ENCODE measurements at regions not wholly inside any gene's neighbourhood (a gene's known extent, or its start where the extent isn't known, plus 50 kb on each side); places are given as distances from the start of the nearest gene placed in this dataset.

DNA sequence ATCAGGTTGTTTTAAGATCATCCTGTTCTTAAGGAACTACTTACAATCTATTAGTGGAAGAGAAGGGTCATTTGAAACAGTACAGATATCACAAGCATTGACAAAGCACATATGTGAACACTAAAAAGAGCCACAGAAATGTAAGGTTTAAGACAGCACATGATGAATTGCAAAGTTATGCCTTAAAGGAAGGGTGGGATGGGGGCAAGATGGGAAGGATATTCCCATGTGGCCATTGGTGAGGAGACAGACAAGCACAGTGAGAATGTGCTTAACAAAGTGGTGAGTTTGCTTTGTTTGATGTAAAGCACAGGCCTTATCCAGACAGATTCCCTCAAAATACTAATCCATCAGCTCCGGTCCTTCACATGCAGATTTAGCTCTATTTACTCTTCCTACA, 151.6 kb upstream of the IVNS1ABP start:
- no peaks in the 10 kb centered on the region for H3K27me3 ChIP-seq
- no peak overlapping the region for H3K27ac ChIP-seq
- H3K9me3 ChIP-seq = no peaks in the 10 kb centered on the region
- intact Hi-C loops (cut with DNase I) = no loop called here
- no peak for ATAC-seq
- no peak for DNase-seq
- TF ChIP-seq CTCF (IDR thresholded peaks at IDR 0.05) (no peak), POLR2A (IDR thresholded peaks at IDR 0.05) (no peak)
- H3K4me1 ChIP-seq = no peaks in the 10 kb centered on the region
- no peak overlapping the region for H3K4me3 ChIP-seq
- 94 to 95% methylated on average over 1 of the region's 1 CpG for WGBS, 2 donors
- no peaks in the 10 kb centered on the region for H3K36me3 ChIP-seq (replicated peaks in 1 of 2; ENCODE audit: insufficient read depth in 1 of 2, low read depth in 2 of 2)

DNA sequence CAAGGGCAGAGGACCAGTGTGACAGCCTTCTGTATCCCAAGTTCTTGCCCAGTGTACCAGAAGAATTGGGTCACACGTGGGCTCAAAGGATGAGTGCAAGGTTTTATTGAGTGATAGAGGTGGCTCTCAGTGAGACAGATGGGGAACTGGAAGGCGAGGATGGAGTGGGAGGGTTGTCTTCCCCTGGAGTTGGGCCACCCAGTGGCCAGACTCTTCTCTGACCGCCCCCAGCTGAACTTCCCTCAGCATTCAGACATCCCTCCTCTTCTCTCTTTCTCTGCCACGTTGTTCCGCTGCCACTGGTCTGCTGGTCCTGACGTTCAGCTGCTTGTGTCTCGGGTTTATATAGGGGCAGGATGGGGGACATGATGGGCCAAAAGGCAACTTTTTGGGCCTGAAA, 150.1 kb upstream of the IVNS1ABP start:
- Histone ChIP-seq H3K9me3 (no peaks in the 10 kb centered on the region), H3K27me3 (no peaks in the 10 kb centered on the region), H3K4me3 (no peak overlapping the region), H3K36me3 (replicated peaks in 1 of 2; ENCODE audit: insufficient read depth in 1 of 2, low read depth in 2 of 2) (no peaks in the 10 kb centered on the region), H3K4me1 (no peaks in the 10 kb centered on the region), H3K27ac (no peak overlapping the region)
- DNase-seq = no peak
- no peak for ATAC-seq
- TF ChIP-seq CTCF (IDR thresholded peaks at IDR 0.05) (no peak), POLR2A (IDR thresholded peaks at IDR 0.05) (no peak)
- intact Hi-C loops (cut with DNase I) = no loop called here
- WGBS, 2 donors = 84 to 93% methylated on average over 7 of the region's 7 CpGs

DNA sequence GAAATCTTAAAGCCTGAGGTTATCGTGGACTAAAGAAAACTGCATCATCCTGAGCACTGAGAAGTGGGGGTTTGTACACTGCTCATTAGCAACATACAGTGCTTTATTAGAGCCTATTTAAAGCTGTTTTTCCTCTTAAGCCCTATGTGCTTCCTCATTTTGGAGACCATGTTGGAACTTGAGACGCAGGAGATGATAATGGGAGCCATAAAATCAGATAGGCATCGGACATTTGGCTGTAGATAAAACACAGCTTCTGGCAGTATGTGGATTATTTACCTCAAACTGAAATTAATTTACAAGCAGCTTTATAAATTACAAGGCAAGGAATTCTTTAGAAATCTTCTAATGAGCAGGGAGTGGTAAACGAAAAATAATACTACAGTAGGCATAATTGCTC, 147.7 kb upstream of the IVNS1ABP start:
- intact Hi-C loops (cut with DNase I) = no loop called here
- 56 to 61% methylated on average over 4 of the region's 4 CpGs for WGBS, 2 donors
- no peak overlapping the region for H3K27ac ChIP-seq
- H3K4me3 ChIP-seq = no peak overlapping the region
- no peaks in the 10 kb centered on the region for H3K4me1 ChIP-seq
- no peaks in the 10 kb centered on the region for H3K9me3 ChIP-seq
- H3K36me3 ChIP-seq (replicated peaks in 1 of 2; ENCODE audit: insufficient read depth in 1 of 2, low read depth in 2 of 2) = no peaks in the 10 kb centered on the region
- TF ChIP-seq POLR2A (IDR thresholded peaks at IDR 0.05) = no peak
- TF ChIP-seq CTCF (IDR thresholded peaks at IDR 0.05) = no peak
- no peaks in the 10 kb centered on the region for H3K27me3 ChIP-seq
- DNase-seq (no peak), ATAC-seq (no peak)

DNA sequence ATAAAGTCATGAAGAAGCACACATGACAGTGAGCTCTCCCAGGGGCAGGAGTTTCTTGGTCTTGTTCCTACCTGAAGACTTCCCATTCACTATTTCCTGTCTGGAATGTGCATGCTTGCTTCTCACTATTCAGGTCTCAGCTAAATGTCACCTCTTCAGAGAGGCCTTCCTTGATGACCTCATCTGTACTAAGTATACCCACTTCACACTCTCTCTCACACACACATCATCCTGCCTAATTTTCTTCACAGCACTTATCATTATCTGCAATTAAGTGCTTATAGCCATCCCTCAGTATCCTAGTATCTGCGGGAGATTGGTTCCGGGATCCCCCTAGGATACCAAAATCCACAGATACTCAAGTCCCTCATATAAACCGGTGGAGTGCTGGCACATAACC, 146.4 kb upstream of the IVNS1ABP start:
- no peak overlapping the region for H3K27ac ChIP-seq

More for the DNA sequence above, 146.4 kb upstream of the IVNS1ABP start:
- H3K4me3 ChIP-seq = no peak overlapping the region
- H3K9me3 ChIP-seq = no peaks in the 10 kb centered on the region
- 78 to 85% methylated on average over 3 of the region's 3 CpGs for WGBS, 2 donors
- no peaks in the 10 kb centered on the region for H3K27me3 ChIP-seq
- no peak for ATAC-seq
- no peak for DNase-seq
- H3K36me3 ChIP-seq (replicated peaks in 1 of 2; ENCODE audit: insufficient read depth in 1 of 2, low read depth in 2 of 2) = no peaks in the 10 kb centered on the region
- intact Hi-C loops (cut with DNase I) = no loop called here
- H3K4me1 ChIP-seq = no peaks in the 10 kb centered on the region
- TF ChIP-seq POLR2A (IDR thresholded peaks at IDR 0.05) (no peak), CTCF (IDR thresholded peaks at IDR 0.05) (no peak)
